HG03521 (cell line): ENCODE measurements at regions not wholly inside any gene's neighbourhood (a gene's known extent, or its start where the extent isn't known, plus 50 kb on each side); places are given as distances from the start of the nearest gene placed in this dataset.
A peak's percentile ranks its signal among the peaks of the same experiment; 100 is the strongest.
"Not testable (repeated sequence)": the region's sequence is repeated elsewhere in the genome, so short reads cannot be mapped to it uniquely, and the experiment has no call there.

Experiments used
- ATAC-seq: cut with Tn5 transposase; IDR thresholded peaks from one replicate; pipeline ENCODE4 v1.9.1; 2021; ENCODE audit warnings: mild to moderate bottlenecking, moderate library complexity; ENCODE audit not compliant: unreplicated experiment

DNA sequence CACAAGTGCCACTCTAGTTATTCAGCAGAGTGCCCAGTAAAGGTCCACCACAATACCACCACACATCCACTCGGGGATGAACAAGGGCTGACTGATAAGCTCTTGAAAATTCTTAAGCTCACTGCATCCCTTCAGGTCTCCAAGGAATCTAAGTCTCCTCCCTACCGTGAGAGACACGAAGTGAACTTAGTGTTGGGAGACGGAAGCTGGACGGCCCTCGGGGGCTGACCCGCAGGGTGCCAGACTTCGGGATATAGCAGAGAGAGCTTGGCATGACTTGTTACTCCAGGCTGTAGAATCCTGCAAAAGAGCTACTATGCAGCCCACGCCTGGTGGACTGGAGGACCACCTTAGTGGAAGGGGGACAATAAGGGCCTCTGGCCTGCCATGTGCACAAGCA is 75.1 kb downstream of the LYZL1 start:
- not testable (repeated sequence) for ATAC-seq

GRCh38 chr10:29366206-29366605 is 77.3 kb downstream of the LYZL1 start:
- ATAC-seq, result not testable (repeated sequence)

DNA sequence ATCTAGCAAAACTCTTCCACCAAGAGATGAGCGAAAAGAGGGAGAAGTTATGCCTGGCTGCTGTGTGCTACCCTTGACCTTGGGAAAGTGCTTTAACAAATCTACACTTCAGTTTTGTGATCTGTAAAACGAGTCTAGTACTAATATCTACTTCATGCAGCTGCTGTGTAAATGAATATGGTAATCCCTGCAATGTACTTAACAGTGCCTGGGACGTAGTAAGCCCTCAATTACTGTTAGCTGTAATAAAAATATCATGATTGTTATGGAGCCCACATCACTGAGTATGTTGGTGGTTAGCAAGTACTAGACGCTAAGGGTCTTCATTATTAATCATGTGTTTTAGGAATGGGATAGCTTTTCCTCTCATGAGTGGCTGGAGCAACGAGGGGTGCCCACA is 80.5 kb downstream of the LYZL1 start:
- no peak for ATAC-seq

- no peak for ATAC-seq
Measured at GRCh38 chr10:29370097-29371092, 81.5 kb downstream of the LYZL1 start.

DNA sequence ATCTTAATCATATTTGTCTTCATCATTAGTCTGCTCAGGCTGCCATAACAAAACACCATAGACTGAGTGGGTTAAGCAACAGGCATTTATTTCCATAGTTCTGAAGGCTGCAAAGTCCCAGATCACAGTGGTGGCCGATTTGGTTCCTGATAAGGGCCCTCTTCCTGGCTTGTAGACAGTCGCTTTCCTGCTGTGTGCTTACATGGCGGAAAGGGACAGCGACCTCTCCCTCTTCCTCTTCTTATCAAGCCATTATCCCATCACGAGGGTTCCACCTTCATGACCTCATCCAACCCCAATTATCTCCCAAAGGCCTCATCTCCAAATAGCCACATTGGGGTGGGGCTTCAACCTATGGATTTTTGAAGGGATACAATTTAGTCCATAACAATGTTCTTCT is 84.0 kb downstream of the LYZL1 start:
- ATAC-seq, result no peak

- ATAC-seq, result no peak
Measured at GRCh38 chr10:29374162-29374561, 85.3 kb downstream of the LYZL1 start.

DNA sequence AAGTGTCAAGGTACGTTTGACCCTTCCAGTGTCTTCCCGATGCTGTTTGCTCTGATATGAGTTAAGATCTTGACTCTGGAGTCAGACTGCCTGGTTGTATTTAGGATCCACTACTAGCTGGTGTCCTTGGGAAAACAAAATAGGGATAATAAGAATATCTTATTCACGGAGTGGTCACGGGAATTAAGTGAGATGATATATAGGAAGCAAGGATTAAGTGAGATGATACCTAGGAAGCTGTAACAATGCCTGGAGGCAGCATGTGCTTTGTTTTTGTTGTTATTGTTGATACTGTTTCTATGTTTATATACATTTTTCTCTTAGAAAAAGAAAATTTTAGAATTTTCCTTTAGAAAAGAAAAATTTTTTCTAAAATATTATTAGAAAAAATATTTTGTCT is 87.0 kb downstream of the LYZL1 start:
- ATAC-seq, result no peak

DNA sequence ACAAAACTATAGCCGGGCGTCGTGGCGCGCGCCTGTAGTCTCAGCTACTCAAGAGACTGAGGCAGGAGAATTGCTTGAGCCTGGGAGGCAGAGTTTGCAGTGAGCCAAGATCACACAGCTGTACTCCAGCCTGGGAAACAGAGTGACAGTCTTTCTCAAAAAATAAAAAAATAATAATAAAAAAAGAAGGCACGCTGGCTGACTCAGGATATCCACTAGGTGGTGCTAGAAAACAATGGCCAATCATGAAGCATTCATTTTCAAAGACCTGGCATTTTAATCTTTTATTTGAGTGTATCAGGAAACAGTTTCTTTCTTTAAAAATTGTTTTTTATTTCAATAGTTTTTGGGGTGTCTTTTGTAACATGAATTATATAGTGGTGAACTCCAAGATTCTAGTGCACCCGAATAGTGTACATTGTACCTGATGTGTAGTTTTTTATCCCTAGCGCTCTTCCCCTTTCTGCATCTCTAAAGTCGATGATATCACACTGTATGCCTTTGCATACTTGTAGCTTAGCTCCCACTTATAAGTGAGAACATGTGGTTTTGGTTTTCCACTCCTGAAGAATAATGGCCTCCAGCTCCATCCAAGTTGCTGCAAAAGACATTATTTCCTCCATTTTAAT is 88.6 kb downstream of the LYZL1 start:
- no peak for ATAC-seq

- ATAC-seq, result no peak
Measured at GRCh38 chr10:29378106-29378505, 89.2 kb downstream of the LYZL1 start.

- ATAC-seq, result peak; percentile 46
Measured at GRCh38 chr10:29379208-29379607, 90.3 kb downstream of the LYZL1 start.

DNA sequence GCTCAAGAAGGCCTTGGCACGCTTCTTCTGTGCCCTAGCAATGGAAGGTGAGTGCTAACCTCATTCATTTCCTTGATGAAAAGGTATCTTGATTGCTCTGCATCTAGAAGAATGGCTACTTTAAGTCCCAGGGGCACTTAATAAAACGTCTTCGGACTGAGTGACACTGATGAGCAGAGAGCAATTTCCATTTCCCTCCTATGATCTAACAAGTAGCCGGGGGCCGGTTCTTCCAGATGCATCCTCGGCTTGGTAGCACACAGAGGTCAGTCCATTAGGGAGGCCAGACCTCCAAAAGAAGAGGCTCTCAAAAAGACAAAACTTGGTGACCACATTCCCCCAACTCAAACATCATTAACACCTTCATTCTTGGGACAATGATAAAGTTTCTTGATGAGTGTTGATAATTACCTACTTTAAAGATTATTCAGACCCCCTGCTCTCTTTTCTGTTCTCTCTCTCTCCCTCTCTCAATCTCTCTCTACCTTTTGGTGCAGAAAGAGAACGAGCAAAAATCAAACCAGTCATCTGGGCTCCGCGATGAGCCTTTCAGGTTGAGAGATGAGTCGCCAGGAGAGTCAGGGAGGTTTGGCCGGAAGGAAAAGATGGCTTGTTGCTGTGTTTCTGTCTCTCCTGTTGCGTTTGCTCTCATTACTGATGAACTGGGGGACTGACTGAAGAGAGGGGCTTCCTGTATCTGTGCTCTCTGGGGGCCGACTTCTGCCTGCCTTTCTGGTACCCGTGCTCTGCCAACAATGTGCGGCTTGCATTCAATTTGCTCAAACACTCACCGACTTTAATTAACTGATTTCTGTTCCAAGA is 91.1 kb downstream of the LYZL1 start:
- not testable (repeated sequence) for ATAC-seq

DNA sequence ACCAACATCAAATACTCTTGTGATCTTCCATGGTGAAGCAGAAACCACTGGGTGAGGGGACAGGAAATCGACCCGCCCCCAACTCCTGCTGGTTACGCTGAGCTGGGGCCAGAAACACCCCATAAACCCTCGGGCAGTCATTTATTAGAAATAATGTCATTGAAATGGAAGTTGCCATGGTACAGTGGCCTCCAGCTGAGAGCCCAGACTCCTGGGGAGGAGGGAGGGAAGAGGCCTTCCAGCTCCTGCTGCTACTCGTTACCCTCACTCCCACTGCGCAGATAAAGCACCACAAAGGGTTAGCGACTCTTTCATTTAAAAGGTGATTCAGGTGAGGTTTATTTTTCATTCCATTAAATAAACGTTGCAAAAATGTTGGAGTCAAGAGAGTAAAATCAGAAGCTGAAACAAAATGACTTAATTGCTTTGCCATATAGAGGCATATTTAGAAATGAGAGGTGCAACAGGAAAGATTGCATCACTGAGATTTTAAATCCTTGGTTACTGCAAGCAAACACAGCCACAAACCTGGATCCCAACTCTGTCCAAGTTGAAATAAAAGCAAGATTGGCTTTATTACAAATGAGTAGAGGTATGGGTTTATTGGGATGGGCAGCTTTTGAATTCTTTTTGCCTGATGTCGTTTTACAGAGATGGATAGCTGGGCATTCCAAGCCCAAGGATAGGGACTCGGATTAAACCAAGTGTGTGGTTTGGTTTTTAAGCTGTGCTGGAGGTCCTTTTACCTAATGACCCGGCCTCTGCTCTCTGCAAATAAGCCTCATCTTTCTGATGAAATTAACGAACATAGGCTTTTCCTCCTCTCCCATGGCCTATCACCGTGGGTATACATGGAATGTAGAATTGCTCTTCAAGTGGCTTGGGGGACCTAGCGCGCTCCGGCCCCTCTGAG is 92.0 kb downstream of the LYZL1 start:
- not testable (repeated sequence) for ATAC-seq

GRCh38 chr10:29386342-29386999 is 97.6 kb downstream of the LYZL1 start:
- no peak for ATAC-seq

DNA sequence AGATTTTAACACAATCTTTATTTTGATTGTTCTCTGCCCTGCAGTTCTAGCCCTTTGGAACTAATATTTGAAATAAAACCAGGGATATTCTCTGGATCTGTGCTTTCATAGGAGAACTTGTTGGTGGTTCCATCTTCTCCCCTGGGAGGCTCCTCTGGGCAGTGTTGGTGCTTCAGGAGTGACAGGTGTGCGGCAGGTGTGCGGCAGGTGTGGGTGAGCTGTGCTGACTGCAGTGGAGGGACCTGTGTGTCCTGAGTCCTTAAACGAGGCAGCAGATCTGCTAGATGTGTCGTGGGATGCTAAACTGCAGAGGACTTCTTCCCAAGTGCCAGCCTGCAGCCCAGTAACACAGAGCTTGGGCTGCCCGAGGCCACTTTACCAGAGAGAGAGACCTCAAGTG is 98.4 kb downstream of the LYZL1 start:
- ATAC-seq, result no peak

GRCh38 chr10:29388112-29388511 is 99.2 kb downstream of the LYZL1 start:
- not testable (repeated sequence) for ATAC-seq

GRCh38 chr10:29389493-29389892 is 100.6 kb downstream of the LYZL1 start:
- ATAC-seq, result no peak

DNA sequence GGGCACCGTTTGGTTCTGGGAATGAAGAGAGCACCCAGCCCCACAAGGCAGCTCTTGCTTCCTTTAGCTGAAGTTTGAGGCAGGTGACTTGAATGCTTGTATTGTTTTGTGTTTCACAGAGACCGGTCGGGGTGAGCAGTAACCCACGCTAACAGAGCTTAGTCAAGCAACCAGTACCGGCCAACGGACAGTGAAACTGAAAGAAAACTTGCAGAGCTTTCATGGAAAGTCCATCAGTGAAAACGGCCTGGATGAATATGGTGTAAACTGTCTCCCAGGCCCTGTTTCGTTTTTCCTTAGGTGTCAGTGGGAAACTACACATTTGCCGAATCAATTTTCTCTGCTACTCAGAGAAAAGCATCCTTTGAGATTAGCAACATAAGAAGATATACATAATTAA is 101.1 kb downstream of the LYZL1 start:
- ATAC-seq, result no peak

DNA sequence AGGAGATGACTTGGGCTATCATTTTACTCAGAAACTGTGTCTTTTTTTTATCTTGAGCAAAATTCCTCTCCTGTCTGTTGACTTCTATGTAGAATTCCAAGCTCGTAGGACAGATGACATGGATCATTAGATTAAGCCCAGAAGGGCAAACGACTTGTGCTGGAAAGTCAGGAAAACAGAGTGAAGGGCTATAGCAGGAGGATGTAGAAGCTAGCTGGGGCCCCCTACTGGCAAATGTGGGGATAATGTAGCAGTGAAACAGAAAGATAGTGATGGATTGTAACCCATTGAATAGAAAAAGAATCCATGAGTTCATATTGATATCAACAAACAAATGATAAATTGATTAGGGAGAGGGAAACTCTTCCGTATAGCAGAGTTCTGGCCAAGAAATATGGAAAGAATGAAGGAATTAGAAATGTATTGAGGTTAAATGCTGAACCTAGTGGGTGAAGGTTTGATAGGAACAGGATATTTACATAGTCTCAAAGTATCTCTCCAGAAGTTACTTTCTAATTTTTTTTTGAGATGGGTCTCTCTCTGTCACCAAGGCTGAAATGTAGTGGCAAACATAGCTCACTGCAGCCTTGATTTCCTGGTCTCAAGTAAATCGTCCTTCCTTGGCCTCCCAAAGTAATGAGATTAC is 103.6 kb downstream of the LYZL1 start:
- ATAC-seq, result peak; percentile 62

GRCh38 chr10:29394321-29394932 is 105.6 kb downstream of the LYZL1 start:
- ATAC-seq, result no peak
